OCI-LY7 (cell line): ENCODE measurements at regions not wholly inside any gene's neighbourhood (a gene's known extent, or its start where the extent isn't known, plus 50 kb on each side); places are given as distances from the start of the nearest gene placed in this dataset.
"Not testable (repeated sequence)": the region's sequence is repeated elsewhere in the genome, so short reads cannot be mapped to it uniquely, and the experiment has no call there.

Experiments
- BruUV-seq: library from RNA; stranded (reverse); fragments of 400-500 nt; replicated peaks from 2 replicates; lab custom pipeline; 2021; lab: Mats Ljungman, UMichigan
- CTCF ChIA-PET: fragments of 300-600 bp; sonication (Branson Sonifier 250); formaldehyde crosslinking; loops from one replicate; lab custom pipeline; 2022; ENCODE audit warnings: antibody characterized with exemption; ENCODE audit not compliant: unreplicated experiment; lab: Charles Lee
- POLR2A ChIA-PET: fragments of 300-600 bp; sonication (Branson Sonifier 250); formaldehyde crosslinking; loops from one replicate; lab custom pipeline; 2022; ENCODE audit warnings: antibody characterized with exemption; lab: Charles Lee
- DNase-seq: peaks from one replicate; pipeline ENCODE4 v3.0.0-alpha.2; 2015; ENCODE audit warnings: low spot score
- H2AFZ ChIP-seq: fragments of 200-600 bp; sonication (generic), shearing (Covaris generic); 2 replicates; pipeline ENCODE4 v1.6.1; 2014; ENCODE audit warnings: mild to moderate bottlenecking, antibody characterized with exemption, low read length, moderate library complexity
- H3K27ac ChIP-seq: fragments of 200-600 bp; sonication (generic); 2 replicates; pipeline ENCODE4 v1.5.1; 2014; ENCODE audit warnings: mixed run types, low read depth, mild to moderate bottlenecking, moderate library complexity, low read length, inconsistent platforms; ENCODE audit not compliant: poor library complexity, severe bottlenecking
- H3K36me3 ChIP-seq: fragments of 200-600 bp; sonication (generic); 2 replicates; pipeline ENCODE4 v1.6.1; 2014; ENCODE audit warnings: mild to moderate bottlenecking, antibody characterized with exemption, low read length, moderate library complexity, mixed read lengths; ENCODE audit not compliant: insufficient read depth
- H3K4me1 ChIP-seq: fragments of 200-600 bp; sonication (generic); 2 replicates; pipeline ENCODE4 v1.5.1; 2014; ENCODE audit warnings: mild to moderate bottlenecking, low read length; ENCODE audit not compliant: insufficient read depth, poor library complexity, severe bottlenecking
- H3K4me2 ChIP-seq: fragments of 200-600 bp; sonication (generic); 2 replicates; pipeline ENCODE4 v1.6.1; 2014; ENCODE audit warnings: mild to moderate bottlenecking, low read length
- H3K4me3 ChIP-seq: fragments of 200-600 bp; sonication (generic); 2 replicates; pipeline ENCODE4 v1.5.1; 2014; ENCODE audit warnings: mild to moderate bottlenecking, low read depth, low read length; ENCODE audit not compliant: poor library complexity, severe bottlenecking
- H3K79me2 ChIP-seq: fragments of 200-600 bp; sonication (generic); 2 replicates; pipeline ENCODE4 v1.6.1; 2016; ENCODE audit warnings: low read depth, mild to moderate bottlenecking, low read length, moderate library complexity, mixed read lengths; ENCODE audit not compliant: insufficient read depth
- H3K9me2 ChIP-seq: fragments of 200-600 bp; sonication (generic); 2 replicates; pipeline ENCODE4 v1.6.1; 2016; ENCODE audit warnings: mild to moderate bottlenecking, low read length, mixed read lengths; ENCODE audit not compliant: insufficient read depth
- H3K9me3 ChIP-seq: fragments of 200-600 bp; sonication (generic); 2 replicates; pipeline ENCODE4 v1.6.1; 2014; ENCODE audit warnings: mild to moderate bottlenecking, mixed run types, low read length, mixed read lengths
- H4K20me1 ChIP-seq: fragments of 200-600 bp; sonication (generic); 2 replicates; pipeline ENCODE4 v1.6.1; 2014; ENCODE audit warnings: mild to moderate bottlenecking, antibody characterized with exemption, low read length, moderate library complexity, mixed read lengths; ENCODE audit not compliant: insufficient read depth
- EZH2phosphoT487 ChIP-seq: fragments of 200-600 bp; sonication (generic); IDR thresholded peaks from 2 replicates; pipeline ENCODE4 v1.6.1; 2018; ENCODE audit warnings: low read depth, borderline replicate concordance, mild to moderate bottlenecking, mixed run types, antibody characterized with exemption, low read length, moderate library complexity, mixed read lengths
- intact Hi-C: fragments of 100-400 bp; cut with micrococcal nuclease; formaldehyde crosslinking; loops from one replicate; pipeline ENCODE4 v1.10.0; 2022; ENCODE audit not compliant: unreplicated experiment
- TF ChIP-seq, protein P1 (sequence below): fragments of 200-600 bp; sonication (generic); conservative IDR thresholded peaks from 2 replicates; pipeline ENCODE4 v1.5.1; 2014; ENCODE audit warnings: mild to moderate bottlenecking, antibody characterized with exemption, low read length, moderate library complexity, mixed read lengths

- no peaks in the 10 kb centered on the region for H3K9me2 ChIP-seq
- H4K20me1 ChIP-seq, result no peaks in the 10 kb centered on the region
- DNase-seq, result no peak
- no peaks in the 10 kb centered on the region for H3K9me3 ChIP-seq
- no peaks in the 10 kb centered on the region for H3K36me3 ChIP-seq
- H3K4me3 ChIP-seq, result no peak overlapping the region
- H2AFZ ChIP-seq, result no peak overlapping the region
- no peaks in the 10 kb centered on the region for H3K4me1 ChIP-seq
- POLR2A ChIA-PET, result interaction anchor here (0.6 to 0.9 kb wide), 3 partner anchors 9 to 56 kb away, joined by 3 to 4 read pairs (median 3); no protein-coding TSS in a partner anchor
- CTCF ChIA-PET, result no interaction called here
- TF ChIP-seq, protein P1, sequence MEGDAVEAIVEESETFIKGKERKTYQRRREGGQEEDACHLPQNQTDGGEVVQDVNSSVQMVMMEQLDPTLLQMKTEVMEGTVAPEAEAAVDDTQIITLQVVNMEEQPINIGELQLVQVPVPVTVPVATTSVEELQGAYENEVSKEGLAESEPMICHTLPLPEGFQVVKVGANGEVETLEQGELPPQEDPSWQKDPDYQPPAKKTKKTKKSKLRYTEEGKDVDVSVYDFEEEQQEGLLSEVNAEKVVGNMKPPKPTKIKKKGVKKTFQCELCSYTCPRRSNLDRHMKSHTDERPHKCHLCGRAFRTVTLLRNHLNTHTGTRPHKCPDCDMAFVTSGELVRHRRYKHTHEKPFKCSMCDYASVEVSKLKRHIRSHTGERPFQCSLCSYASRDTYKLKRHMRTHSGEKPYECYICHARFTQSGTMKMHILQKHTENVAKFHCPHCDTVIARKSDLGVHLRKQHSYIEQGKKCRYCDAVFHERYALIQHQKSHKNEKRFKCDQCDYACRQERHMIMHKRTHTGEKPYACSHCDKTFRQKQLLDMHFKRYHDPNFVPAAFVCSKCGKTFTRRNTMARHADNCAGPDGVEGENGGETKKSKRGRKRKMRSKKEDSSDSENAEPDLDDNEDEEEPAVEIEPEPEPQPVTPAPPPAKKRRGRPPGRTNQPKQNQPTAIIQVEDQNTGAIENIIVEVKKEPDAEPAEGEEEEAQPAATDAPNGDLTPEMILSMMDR, result no peak
- TF ChIP-seq EZH2phosphoT487, result no peak
- H3K27ac ChIP-seq, result no peak overlapping the region
- BruUV-seq, result no TSS peak
- no peak overlapping the region for H3K4me2 ChIP-seq
- no peaks in the 10 kb centered on the region for H3K79me2 ChIP-seq
- intact Hi-C loops, result no loop called here
Observed at GRCh38 chr13:34738254-34738992, 203.6 kb upstream of the NBEA start.

GRCh38 chr13:34747056-34747455 lies 195.0 kb upstream of the NBEA start:
- H3K9me2 ChIP-seq, H4K20me1 ChIP-seq, H2AFZ ChIP-seq, intact Hi-C loops, H3K79me2 ChIP-seq, H3K4me3 ChIP-seq, H3K36me3 ChIP-seq, BruUV-seq, H3K9me3 ChIP-seq, DNase-seq, H3K27ac ChIP-seq, CTCF ChIA-PET, H3K4me1 ChIP-seq, H3K4me2 ChIP-seq: not testable (repeated sequence)
- POLR2A ChIA-PET, result interaction anchor here (0.8 to 1.2 kb wide), 2 partner anchors 8 to 31 kb away, joined by 3 read pairs; no protein-coding TSS in a partner anchor

GRCh38 chr13:34747507-34747906 lies 194.6 kb upstream of the NBEA start:
- Histone ChIP-seq H4K20me1 (no peaks in the 10 kb centered on the region), H3K27ac (no peak overlapping the region), H3K36me3 (no peaks in the 10 kb centered on the region), H3K9me2 (no peaks in the 10 kb centered on the region), H3K9me3 (no peaks in the 10 kb centered on the region), H3K4me2 (no peak overlapping the region), H3K79me2 (no peaks in the 10 kb centered on the region), H3K4me1 (no peaks in the 10 kb centered on the region), H3K4me3 (no peak overlapping the region), H2AFZ (no peak overlapping the region)
- CTCF ChIA-PET, result no interaction called here
- intact Hi-C loops, result no loop called here
- no peak for DNase-seq
- POLR2A ChIA-PET, result interaction anchor here (0.8 kb wide), 1 partner anchor 9 kb away, joined by 3 read pairs; no protein-coding TSS in a partner anchor
- TF ChIP-seq EZH2phosphoT487, result no peak
- TF ChIP-seq, protein P1, result no peak
- BruUV-seq, result no TSS peak
